IgD-negative memory B cell (primary cell): ENCODE measurements at regions not wholly inside any gene's neighbourhood (a gene's known extent, or its start where the extent isn't known, plus 50 kb on each side); places are given as distances from the start of the nearest gene placed in this dataset.
"Not testable (repeated sequence)": the region's sequence is repeated elsewhere in the genome, so short reads cannot be mapped to it uniquely, and the experiment has no call there.

ENCODE experiments used
- H3K27ac Mint-ChIP-seq, 3 donors: one replicate each; pipeline ENCODE4 v1.8.0; 2020 to 2022; ENCODE audit warnings: mild to moderate bottlenecking in 3 of 3, mixed read lengths in 3 of 3, moderate library complexity in 1 of 3
- H3K27me3 Mint-ChIP-seq: one replicate; pipeline ENCODE4 v1.8.0; 2021; ENCODE audit warnings: mixed read lengths
- H3K36me3 Mint-ChIP-seq: one replicate; pipeline ENCODE4 v1.8.0; 2020; ENCODE audit warnings: mild to moderate bottlenecking, mixed read lengths
- H3K4me1 Mint-ChIP-seq, 3 donors: one replicate each; pipeline ENCODE4 v1.8.0; 2020 to 2022; ENCODE audit warnings: mixed read lengths in 3 of 3, mild to moderate bottlenecking in 1 of 3
- H3K4me3 Mint-ChIP-seq, 4 donors: one replicate each; pipeline ENCODE4 v1.8.0; 2020 to 2022; ENCODE audit warnings: mild to moderate bottlenecking in 4 of 4, mixed read lengths in 4 of 4, moderate library complexity in 3 of 4
- H3K9me3 Mint-ChIP-seq, 3 donors: one replicate each; pipeline ENCODE4 v1.8.0; 2020 to 2021; ENCODE audit warnings: mixed read lengths in 3 of 3, mild to moderate bottlenecking in 1 of 3

GRCh38 chr9:135186248-135187164 lies 99.0 kb downstream of the OLFM1 start:
- Mint-ChIP-seq H3K27ac (no peak overlapping the region), H3K27me3 (peaks cover 2% of the 10 kb centered on the region), H3K9me3 (no peaks in the 10 kb centered on the region), H3K4me1 (peaks cover 0 to 2% (median 0%) of the 10 kb centered on the region in 3 donors), H3K36me3 (peaks cover 2% of the 10 kb centered on the region), H3K4me3 (no peak overlapping the region)

- H3K27me3 Mint-ChIP-seq: peaks cover 2% of the 10 kb centered on the region
- H3K36me3 Mint-ChIP-seq: peaks cover 2% of the 10 kb centered on the region
- peaks cover 0 to 2% (median 0%) of the 10 kb centered on the region in 3 donors for H3K4me1 Mint-ChIP-seq
- no peak overlapping the region for H3K4me3 Mint-ChIP-seq
- H3K9me3 Mint-ChIP-seq: no peaks in the 10 kb centered on the region
- H3K27ac Mint-ChIP-seq: no peak overlapping the region
Measured at GRCh38 chr9:135187365-135187764, 99.9 kb downstream of the OLFM1 start.

- Mint-ChIP-seq H3K27me3 (peaks cover 2% of the 10 kb centered on the region), H3K4me3 (no peak overlapping the region), H3K27ac (no peak overlapping the region), H3K36me3 (peaks cover 2% of the 10 kb centered on the region), H3K9me3 (no peaks in the 10 kb centered on the region), H3K4me1 (peaks cover 0 to 2% (median 0%) of the 10 kb centered on the region in 3 donors)
Measured at GRCh38 chr9:135188681-135189151, 101.2 kb downstream of the OLFM1 start.

- Mint-ChIP-seq H3K27ac (peak overlapping the region in 1 of 3 donors; percentile 50), H3K9me3 (no peaks in the 10 kb centered on the region), H3K27me3 (peaks cover 2% of the 10 kb centered on the region), H3K36me3 (peaks cover 2% of the 10 kb centered on the region), H3K4me1 (peaks cover 0 to 2% (median 0%) of the 10 kb centered on the region in 3 donors), H3K4me3 (no peak overlapping the region)
Measured at GRCh38 chr9:135189497-135189896, 102.0 kb downstream of the OLFM1 start.

- Mint-ChIP-seq H3K4me3 (no peak overlapping the region), H3K9me3 (no peaks in the 10 kb centered on the region), H3K27me3 (peaks cover 2% of the 10 kb centered on the region), H3K4me1 (peaks cover 0 to 2% (median 0%) of the 10 kb centered on the region in 3 donors), H3K27ac (no peak overlapping the region), H3K36me3 (peaks cover 2% of the 10 kb centered on the region)
Measured at GRCh38 chr9:135190789-135191577, 103.5 kb downstream of the OLFM1 start.

GRCh38 chr9:135192686-135193085 lies 105.2 kb downstream of the OLFM1 start:
- Mint-ChIP-seq H3K27me3 (no peaks in the 10 kb centered on the region), H3K9me3 (peaks cover 0 to 2% (median 0%) of the 10 kb centered on the region in 3 donors), H3K4me1 (peaks cover 0 to 2% (median 0%) of the 10 kb centered on the region in 3 donors), H3K4me3 (no peak overlapping the region), H3K27ac (no peak overlapping the region), H3K36me3 (no peaks in the 10 kb centered on the region)

- H3K27me3 Mint-ChIP-seq, H3K4me3 Mint-ChIP-seq, H3K36me3 Mint-ChIP-seq, H3K9me3 Mint-ChIP-seq, H3K27ac Mint-ChIP-seq, H3K4me1 Mint-ChIP-seq: not testable (repeated sequence)
Measured at GRCh38 chr9:135195975-135196374, 108.5 kb downstream of the OLFM1 start.

GRCh38 chr9:135196474-135196873 lies 109.0 kb downstream of the OLFM1 start:
- no peak overlapping the region for H3K4me3 Mint-ChIP-seq
- H3K27me3 Mint-ChIP-seq: peaks cover 6% of the 10 kb centered on the region
- no peak overlapping the region for H3K27ac Mint-ChIP-seq

GRCh38 chr9:135198144-135198543 lies 110.7 kb downstream of the OLFM1 start:
- H3K36me3 Mint-ChIP-seq: no peaks in the 10 kb centered on the region
- no peaks in the 10 kb centered on the region for H3K4me1 Mint-ChIP-seq
- H3K27me3 Mint-ChIP-seq: peaks cover 6% of the 10 kb centered on the region
- no peak overlapping the region for H3K27ac Mint-ChIP-seq
- peaks cover 0 to 9% (median 0%) of the 10 kb centered on the region in 3 donors for H3K9me3 Mint-ChIP-seq
- H3K4me3 Mint-ChIP-seq: no peak overlapping the region

More at GRCh38 chr9:135196474-135196873, 109.0 kb downstream of the OLFM1 start:
- H3K36me3 Mint-ChIP-seq: no peaks in the 10 kb centered on the region
- no peaks in the 10 kb centered on the region for H3K4me1 Mint-ChIP-seq
- H3K9me3 Mint-ChIP-seq: peaks cover 0 to 9% (median 0%) of the 10 kb centered on the region in 3 donors

GRCh38 chr9:135198586-135199285 lies 111.3 kb downstream of the OLFM1 start:
- Mint-ChIP-seq H3K4me1 (no peaks in the 10 kb centered on the region), H3K4me3 (no peak overlapping the region), H3K36me3 (no peaks in the 10 kb centered on the region), H3K27me3 (peaks cover 6% of the 10 kb centered on the region), H3K27ac (no peak overlapping the region), H3K9me3 (peaks cover 0 to 9% (median 0%) of the 10 kb centered on the region in 3 donors)

GRCh38 chr9:135199489-135199888 lies 112.0 kb downstream of the OLFM1 start:
- no peak overlapping the region for H3K4me3 Mint-ChIP-seq
- H3K27ac Mint-ChIP-seq: no peak overlapping the region
- peaks cover 6% of the 10 kb centered on the region for H3K27me3 Mint-ChIP-seq
- peaks cover 0 to 9% (median 0%) of the 10 kb centered on the region in 3 donors for H3K9me3 Mint-ChIP-seq
- H3K36me3 Mint-ChIP-seq: no peaks in the 10 kb centered on the region
- no peaks in the 10 kb centered on the region for H3K4me1 Mint-ChIP-seq

- Mint-ChIP-seq H3K27ac (no peak overlapping the region), H3K36me3 (peaks cover 1% of the 10 kb centered on the region), H3K27me3 (peaks cover 10% of the 10 kb centered on the region), H3K9me3 (peaks cover 0 to 9% (median 0%) of the 10 kb centered on the region in 3 donors), H3K4me1 (no peaks in the 10 kb centered on the region), H3K4me3 (no peak overlapping the region)
Measured at GRCh38 chr9:135201711-135202110, 114.2 kb downstream of the OLFM1 start.

GRCh38 chr9:135204177-135204576 lies 116.7 kb downstream of the OLFM1 start:
- no peaks in the 10 kb centered on the region for H3K4me1 Mint-ChIP-seq
- H3K4me3 Mint-ChIP-seq: no peak overlapping the region
- H3K27ac Mint-ChIP-seq: no peak overlapping the region
- peaks cover 0 to 12% (median 0%) of the 10 kb centered on the region in 3 donors for H3K9me3 Mint-ChIP-seq
- H3K36me3 Mint-ChIP-seq: peaks cover 1% of the 10 kb centered on the region
- peaks cover 7% of the 10 kb centered on the region for H3K27me3 Mint-ChIP-seq

GRCh38 chr9:135209136-135209535 lies 121.7 kb downstream of the OLFM1 start:
- peaks cover 10% of the 10 kb centered on the region for H3K27me3 Mint-ChIP-seq
- H3K4me3 Mint-ChIP-seq: no peak overlapping the region
- peaks cover 1 to 8% (median 7%) of the 10 kb centered on the region in 3 donors for H3K9me3 Mint-ChIP-seq
- H3K4me1 Mint-ChIP-seq: no peaks in the 10 kb centered on the region
- no peak overlapping the region for H3K27ac Mint-ChIP-seq
- H3K36me3 Mint-ChIP-seq: peaks cover 1% of the 10 kb centered on the region
